ENCODE measurements at regions not wholly inside any gene's neighbourhood (a gene's known extent, or its start where the extent isn't known, plus 50 kb on each side); places are given as distances from the start of the nearest gene placed in this dataset.

GRCh38 chr15:93861956-93862741 lies 369.2 kb upstream of the MCTP2 start:
- no peak for DNase-seq

DNA sequence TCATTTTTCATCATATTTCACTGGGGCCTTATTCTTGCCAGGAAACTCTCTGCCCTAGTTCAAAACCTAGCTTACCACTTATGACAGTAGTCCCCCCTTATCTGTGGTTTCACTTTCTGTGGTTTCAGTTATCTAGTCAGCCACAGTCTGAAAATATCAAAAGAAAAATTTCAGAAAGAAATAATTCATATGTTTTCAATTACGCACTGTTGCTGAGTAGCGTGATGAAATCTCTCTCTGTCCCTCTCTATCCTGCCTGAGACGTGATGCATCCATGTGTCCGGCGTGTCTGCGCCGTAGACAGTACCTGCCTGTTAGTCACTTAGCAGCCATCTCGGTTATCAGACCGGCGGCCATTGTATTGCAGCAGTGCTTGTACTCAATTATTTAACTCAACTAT lies 369.9 kb upstream of the MCTP2 start:
- no peak for DNase-seq

GRCh38 chr15:93860701-93861100 lies 370.7 kb upstream of the MCTP2 start:
- DNase-seq = no peak

DNA sequence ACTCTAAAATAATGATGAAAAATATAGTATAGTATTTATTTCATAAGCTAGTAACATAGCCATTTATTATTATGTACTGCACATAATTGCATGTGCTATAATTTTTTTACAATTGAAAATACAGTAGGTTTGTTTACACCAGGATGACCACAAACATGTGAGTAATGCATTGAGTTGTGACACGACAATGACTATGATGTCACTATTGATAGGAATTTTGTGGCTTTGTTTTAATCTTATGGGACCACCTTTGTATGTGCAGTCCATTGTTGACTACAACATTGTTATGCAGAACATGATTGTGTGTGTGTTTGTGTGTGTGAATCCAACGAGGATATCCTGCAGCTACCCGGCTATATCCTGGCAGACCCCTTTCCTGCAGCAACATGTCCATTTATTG lies 372.2 kb upstream of the MCTP2 start:
- DNase-seq = no peak

- DNase-seq = no peak
Measured at GRCh38 chr15:93855181-93855826, 376.1 kb upstream of the MCTP2 start.

DNA sequence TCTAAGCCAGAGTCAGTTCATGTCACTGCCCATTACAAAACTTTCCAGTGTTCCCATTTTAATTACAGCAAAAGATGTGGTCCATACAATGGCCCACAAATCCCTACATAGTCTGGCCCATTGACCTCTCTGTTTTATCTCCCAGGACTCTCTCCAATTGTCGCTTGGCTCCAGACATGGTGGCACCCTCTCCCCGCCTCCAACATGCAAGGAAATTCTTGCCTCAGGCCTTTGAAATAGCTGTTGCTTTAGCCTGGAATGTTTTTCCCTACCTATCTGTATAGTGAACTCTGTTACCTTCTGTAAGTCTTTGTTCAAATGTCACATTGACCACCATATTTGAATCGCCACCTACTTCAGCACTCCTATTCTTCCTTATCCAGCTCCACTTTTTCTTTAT lies 377.3 kb upstream of the MCTP2 start:
- DNase-seq = no peak

DNA sequence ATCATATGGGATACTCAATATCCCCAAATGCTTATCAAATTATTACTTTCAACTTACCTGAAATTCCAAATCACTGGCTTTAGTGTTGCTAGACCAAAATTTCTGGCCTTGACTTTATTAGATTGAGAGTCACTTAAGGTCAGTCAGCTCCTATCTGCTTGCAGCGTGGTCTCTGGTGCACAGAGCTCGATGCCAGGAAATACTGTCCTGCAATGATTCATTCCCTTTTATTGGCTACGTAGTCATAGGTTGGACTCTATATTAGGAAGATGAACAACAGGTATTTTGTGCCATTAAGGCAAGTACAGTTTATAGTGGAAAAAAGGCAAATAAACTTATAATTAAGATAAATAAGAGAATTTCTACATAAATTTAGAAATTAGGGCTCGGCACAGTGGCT lies 378.6 kb upstream of the MCTP2 start:
- no peak for DNase-seq

GRCh38 chr15:93848490-93848889 lies 382.9 kb upstream of the MCTP2 start:
- no peak for DNase-seq

DNA sequence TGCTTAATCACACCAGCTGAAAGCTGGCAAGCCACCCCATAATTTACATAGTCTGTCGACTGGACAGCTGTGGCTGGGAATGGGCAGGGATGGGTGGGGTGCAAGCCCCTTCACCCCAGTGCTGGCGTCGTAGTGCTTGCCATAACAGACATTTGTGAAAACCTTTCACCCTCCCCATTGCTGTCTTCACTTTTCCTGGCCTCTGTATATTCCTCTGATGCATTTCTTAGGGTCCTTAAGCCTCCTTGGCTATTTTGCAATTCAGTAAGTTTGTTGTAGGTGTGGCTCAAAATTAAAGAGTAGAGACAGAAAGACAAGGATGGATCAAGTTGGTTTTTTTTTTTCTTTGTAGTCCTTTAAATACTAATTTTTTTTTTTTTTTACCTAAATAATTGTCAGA lies 383.3 kb upstream of the MCTP2 start:
- DNase-seq = no peak

GRCh38 chr15:93846148-93846547 lies 385.2 kb upstream of the MCTP2 start:
- no peak for DNase-seq

DNA sequence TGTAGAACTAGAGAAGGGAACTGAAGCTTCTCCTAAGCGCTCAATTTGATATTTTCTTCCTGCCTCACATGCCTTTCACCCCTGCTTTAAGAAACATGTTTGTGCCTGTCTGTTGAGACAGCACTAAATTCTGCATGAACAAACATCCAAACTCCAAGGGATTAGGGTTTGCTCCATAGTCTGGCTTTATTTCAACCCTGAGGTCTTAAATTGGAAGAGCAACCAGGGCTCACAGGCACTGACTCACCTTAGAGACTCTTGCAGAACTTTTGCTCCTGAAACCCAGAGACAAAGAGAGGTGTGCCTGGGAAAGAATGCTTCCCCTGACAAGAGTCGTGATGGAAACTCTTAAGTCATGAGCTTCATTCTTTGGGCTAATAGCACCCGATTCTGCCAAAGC lies 393.9 kb upstream of the MCTP2 start:
- DNase-seq = no peak

DNA sequence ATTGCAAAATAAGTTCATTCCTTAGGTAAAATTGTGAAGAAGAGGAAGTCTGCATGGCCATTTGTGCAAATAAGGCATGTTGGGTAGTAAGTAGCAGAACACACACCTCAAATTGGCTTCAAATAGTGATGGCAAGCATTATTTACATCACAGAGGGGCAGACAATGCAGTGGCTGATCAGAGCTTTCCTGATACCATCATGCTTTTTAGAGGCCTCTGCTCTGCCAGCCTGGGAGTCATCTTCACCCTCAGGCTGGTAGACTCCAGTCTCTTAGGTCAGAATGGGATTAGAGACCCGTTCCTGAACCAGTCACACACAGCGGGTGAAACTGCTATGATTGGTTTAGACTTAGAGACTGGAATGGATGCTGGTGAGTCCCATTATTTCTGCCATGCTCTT lies 396.0 kb upstream of the MCTP2 start:
- DNase-seq = no peak

DNA sequence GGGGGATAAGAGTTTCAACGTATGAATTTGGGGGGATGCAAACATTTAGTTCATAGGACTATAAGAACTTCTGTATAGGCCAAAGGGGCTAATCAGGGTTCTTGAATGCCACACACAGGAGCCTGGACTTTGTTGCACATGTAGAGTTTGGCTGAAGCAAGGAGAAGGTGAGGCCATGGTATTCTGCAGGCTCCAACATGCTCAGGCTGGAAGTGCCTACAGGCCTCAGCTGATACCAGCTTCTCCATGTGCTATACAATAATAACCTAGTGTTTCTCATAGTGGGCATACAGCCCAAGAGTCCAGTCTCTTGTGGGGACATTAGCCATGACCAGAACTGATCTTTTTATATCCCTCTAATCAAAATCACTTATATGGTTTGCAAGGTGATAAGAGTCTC lies 399.7 kb upstream of the MCTP2 start:
- DNase-seq = no peak

GRCh38 chr15:93830221-93831080 lies 400.9 kb upstream of the MCTP2 start:
- DNase-seq = no peak

GRCh38 chr15:93829115-93829870 lies 402.1 kb upstream of the MCTP2 start:
- DNase-seq = no peak

DNA sequence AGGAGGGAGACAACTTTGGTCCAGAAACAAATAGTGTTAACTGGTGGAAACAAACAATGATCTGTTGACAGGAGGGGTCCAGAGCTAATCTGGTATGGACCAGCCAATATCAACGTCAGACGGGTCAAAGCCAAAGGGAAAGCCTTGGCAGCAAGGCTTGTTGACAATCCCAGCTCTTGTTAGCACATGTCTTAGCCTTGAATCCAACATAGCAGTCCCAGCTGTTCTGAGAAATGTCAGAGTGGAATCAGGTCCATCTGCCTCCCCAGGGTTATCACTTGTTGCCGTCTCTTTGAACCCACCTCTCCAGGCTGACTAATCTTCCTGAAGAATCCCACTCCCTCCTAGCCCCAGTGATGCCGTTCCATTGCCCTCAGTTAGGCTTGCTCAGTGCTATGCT lies 404.6 kb upstream of the MCTP2 start:
- DNase-seq = no peak

- DNase-seq = no peak
Measured at GRCh38 chr15:93826293-93826692, 405.1 kb upstream of the MCTP2 start.

- no peak for DNase-seq
Measured at GRCh38 chr15:93825682-93826081, 405.7 kb upstream of the MCTP2 start.

GRCh38 chr15:93823971-93824913 lies 407.1 kb upstream of the MCTP2 start:
- DNase-seq = no peak

DNA sequence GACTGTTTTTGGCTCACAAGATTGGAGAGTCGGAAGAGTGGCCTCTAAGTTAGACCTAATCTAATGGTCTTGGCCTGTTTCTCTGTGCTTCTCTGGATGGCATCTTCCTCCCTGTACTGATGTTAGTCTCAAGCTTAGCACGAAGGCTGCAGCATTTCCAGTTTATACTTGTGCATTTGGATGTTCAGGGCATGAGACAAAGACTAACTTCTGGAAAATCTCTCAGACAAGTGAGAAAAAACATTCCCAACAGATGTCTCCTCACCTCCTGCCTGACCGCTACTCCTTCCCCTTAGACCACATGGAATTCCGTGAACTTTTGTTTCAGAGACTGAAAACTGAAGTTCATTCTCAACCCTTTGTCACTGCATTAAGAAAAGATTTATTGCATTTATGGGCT lies 410.8 kb upstream of the MCTP2 start:
- no peak for DNase-seq

DNA sequence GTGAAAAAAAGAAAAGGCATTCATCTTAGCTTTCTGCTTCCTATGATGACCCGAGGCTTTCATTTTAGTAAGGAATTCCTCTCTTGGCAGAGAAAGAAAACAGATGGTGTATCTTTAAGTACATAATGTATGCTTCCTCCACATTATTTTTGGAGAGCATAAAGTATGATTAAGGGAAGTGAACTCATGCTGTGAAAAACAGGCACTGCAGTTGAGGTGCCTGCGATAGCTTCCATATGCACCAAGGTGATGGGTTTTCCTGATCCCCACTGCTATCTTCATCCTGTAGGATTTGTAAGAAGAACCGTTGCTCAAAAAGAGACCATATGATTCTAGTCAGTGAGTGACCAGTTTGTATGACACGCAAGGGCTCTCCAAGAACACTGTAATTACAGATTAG lies 411.5 kb upstream of the MCTP2 start:
- DNase-seq = peak; percentile 43

GRCh38 chr15:93816815-93817214 lies 414.5 kb upstream of the MCTP2 start:
- no peak for DNase-seq

Measured in NCI-H2227 treated with DMSO at 0.1 percent for 48 hours (cell line).